Left ventricle myocardium inferior (tissue), 1 donor: ENCODE measurements at regions not wholly inside any gene's neighbourhood (a gene's known extent, or its start where the extent isn't known, plus 50 kb on each side); places are given as distances from the start of the nearest gene placed in this dataset.

ENCODE experiments used
- DNase-seq: peaks from one replicate; pipeline ENCODE4 v3.0.0-alpha.2; 2020
- H3K27ac ChIP-seq: fragments of 200-600 bp; replicated peaks from 2 replicates; pipeline ENCODE4 v1.8.0; 2021
- H3K27me3 ChIP-seq: fragments of 200-600 bp; 2 replicates; pipeline ENCODE4 v1.8.0; 2021; ENCODE audit warnings: low read depth
- H3K36me3 ChIP-seq: fragments of 200-600 bp; 2 replicates; pipeline ENCODE4 v1.8.0; 2021
- H3K4me1 ChIP-seq: fragments of 200-600 bp; 2 replicates; pipeline ENCODE4 v1.8.0; 2021
- H3K4me3 ChIP-seq: fragments of 200-600 bp; 2 replicates; pipeline ENCODE4 v1.8.0; 2021; ENCODE audit warnings: mild to moderate bottlenecking, moderate library complexity
- H3K9me3 ChIP-seq: fragments of 200-600 bp; replicated peaks from 2 replicates; pipeline ENCODE4 v1.8.0; 2021
- intact Hi-C: fragments of 100-400 bp; cut with micrococcal nuclease; formaldehyde crosslinking; loops from one replicate; pipeline ENCODE4 v1.11.0; 2022
- TF ChIP-seq, protein P1 (sequence below): fragments of 200-600 bp; IDR thresholded peaks from 2 replicates; pipeline ENCODE4 v1.8.0; 2021; ENCODE audit warnings: antibody characterized with exemption, mild to moderate bottlenecking, borderline replicate concordance
- donor health status: DM: no; HTN: yes; CAD: no; lungs with severe emphysema.

DNA sequence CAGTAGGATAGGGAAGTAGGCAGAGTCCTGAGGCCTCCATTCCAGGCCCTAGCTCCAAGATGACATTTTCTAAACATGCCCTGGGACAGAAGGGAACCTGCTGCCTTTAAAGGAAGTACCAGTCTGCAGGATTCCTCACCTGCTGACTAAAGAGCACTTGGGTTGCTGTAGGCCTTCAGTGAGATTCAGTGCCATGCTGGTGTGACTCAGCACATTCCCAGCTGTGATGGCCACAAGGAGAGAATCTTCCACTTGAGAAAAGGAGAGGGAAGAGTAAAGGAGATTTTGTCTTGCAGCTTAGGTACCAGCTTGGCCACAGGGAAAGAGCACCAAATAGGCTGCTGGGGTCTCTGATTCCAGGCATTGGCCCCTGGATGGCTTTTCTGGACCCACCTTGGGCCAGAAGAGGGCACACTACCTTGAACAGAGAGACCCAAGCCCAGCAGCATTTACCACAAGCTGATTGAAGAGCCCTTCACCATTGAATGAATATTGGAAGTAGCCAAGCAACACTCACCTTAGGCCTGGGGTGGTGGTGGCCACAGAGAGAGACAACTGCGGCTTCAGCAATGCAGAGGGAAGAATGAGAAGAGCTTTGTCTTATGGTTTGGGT is 498.3 kb downstream of the KCNH5 start:
- H3K9me3 ChIP-seq: peaks cover 27% of the 10 kb centered on the region
- H3K4me3 ChIP-seq: no peak overlapping the region
- intact Hi-C loops: no loop called here
- H3K27me3 ChIP-seq: no peaks in the 10 kb centered on the region
- no peaks in the 10 kb centered on the region for H3K36me3 ChIP-seq
- TF ChIP-seq, protein P1, sequence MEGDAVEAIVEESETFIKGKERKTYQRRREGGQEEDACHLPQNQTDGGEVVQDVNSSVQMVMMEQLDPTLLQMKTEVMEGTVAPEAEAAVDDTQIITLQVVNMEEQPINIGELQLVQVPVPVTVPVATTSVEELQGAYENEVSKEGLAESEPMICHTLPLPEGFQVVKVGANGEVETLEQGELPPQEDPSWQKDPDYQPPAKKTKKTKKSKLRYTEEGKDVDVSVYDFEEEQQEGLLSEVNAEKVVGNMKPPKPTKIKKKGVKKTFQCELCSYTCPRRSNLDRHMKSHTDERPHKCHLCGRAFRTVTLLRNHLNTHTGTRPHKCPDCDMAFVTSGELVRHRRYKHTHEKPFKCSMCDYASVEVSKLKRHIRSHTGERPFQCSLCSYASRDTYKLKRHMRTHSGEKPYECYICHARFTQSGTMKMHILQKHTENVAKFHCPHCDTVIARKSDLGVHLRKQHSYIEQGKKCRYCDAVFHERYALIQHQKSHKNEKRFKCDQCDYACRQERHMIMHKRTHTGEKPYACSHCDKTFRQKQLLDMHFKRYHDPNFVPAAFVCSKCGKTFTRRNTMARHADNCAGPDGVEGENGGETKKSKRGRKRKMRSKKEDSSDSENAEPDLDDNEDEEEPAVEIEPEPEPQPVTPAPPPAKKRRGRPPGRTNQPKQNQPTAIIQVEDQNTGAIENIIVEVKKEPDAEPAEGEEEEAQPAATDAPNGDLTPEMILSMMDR: no peak
- H3K4me1 ChIP-seq: no peaks in the 10 kb centered on the region
- H3K27ac ChIP-seq: no peak overlapping the region
- DNase-seq: no peak

DNA sequence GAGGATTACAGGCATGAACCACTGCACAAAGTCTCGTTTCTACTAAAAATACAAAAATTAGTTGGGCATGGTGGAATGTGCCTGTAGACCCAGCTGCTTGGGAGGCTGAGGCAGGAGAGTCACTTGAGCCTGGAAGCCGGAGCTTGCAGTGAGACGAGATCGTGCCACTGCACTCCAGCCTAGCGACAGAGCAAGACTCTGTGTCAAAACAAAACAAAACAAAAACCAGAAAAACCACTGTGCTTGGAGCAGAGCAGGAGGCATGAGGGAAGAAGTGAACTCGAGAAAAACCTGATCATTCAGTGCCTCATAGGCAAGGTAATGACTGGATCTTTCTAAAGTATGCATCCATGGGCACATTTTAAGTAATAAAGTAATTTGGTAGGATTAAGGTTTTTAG is 487.8 kb downstream of the KCNH5 start:
- intact Hi-C loops: no loop called here
- TF ChIP-seq, protein P1: no peak
- H3K4me1 ChIP-seq: no peaks in the 10 kb centered on the region
- H3K4me3 ChIP-seq: no peak overlapping the region
- H3K27ac ChIP-seq: no peak overlapping the region
- DNase-seq: no peak
- H3K36me3 ChIP-seq: no peaks in the 10 kb centered on the region
- peaks cover 20% of the 10 kb centered on the region for H3K9me3 ChIP-seq
- H3K27me3 ChIP-seq: no peaks in the 10 kb centered on the region

DNA sequence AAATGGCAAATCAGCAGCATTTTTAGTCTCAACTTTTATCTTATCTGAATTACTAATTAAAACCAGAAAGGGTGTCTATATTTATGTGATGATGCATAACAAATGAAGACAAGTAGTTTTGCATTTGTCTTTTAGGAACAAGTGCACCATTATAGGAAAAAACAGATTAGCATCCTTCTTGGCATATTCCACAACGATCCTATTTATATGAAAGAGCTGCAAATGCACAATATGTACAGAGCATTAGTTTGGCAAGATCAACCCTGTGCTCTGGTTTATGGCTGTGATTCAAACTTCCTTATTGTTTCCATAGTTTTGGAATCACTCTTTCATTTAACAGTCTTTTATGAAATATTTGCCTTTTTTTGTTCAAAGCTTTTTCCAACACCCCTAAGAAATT is 486.8 kb downstream of the KCNH5 start:
- H3K27me3 ChIP-seq: no peaks in the 10 kb centered on the region
- H3K9me3 ChIP-seq: peaks cover 9% of the 10 kb centered on the region
- DNase-seq: no peak
- no peak overlapping the region for H3K4me3 ChIP-seq
- H3K36me3 ChIP-seq: no peaks in the 10 kb centered on the region
- H3K27ac ChIP-seq: no peak overlapping the region
- intact Hi-C loops: no loop called here
- TF ChIP-seq, protein P1: no peak
- no peaks in the 10 kb centered on the region for H3K4me1 ChIP-seq

DNA sequence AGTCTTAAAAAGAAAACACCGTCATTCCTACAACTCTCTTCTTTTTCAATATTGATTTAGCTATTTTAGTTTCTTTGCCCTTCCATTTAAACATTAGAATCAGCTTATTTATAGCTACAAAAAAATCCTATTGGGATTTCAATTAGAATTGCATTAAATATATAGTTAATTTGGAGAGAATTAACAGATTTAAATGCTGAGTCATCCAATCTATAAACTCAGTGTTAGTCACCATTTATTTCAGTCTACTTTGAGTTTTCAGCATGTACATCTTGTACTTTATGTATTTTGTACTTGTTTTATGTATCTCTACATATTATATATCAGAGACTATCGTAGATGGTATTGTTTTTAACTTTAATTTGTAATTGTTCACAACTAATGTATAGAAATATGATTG is 460.0 kb downstream of the KCNH5 start:
- intact Hi-C loops: no loop called here
- TF ChIP-seq, protein P1: no peak
- no peak overlapping the region for H3K27ac ChIP-seq
- no peaks in the 10 kb centered on the region for H3K27me3 ChIP-seq
- no peaks in the 10 kb centered on the region for H3K4me1 ChIP-seq
- H3K36me3 ChIP-seq: no peaks in the 10 kb centered on the region
- no peak for DNase-seq
- H3K4me3 ChIP-seq: no peak overlapping the region
- peaks cover 23% of the 10 kb centered on the region for H3K9me3 ChIP-seq

DNA sequence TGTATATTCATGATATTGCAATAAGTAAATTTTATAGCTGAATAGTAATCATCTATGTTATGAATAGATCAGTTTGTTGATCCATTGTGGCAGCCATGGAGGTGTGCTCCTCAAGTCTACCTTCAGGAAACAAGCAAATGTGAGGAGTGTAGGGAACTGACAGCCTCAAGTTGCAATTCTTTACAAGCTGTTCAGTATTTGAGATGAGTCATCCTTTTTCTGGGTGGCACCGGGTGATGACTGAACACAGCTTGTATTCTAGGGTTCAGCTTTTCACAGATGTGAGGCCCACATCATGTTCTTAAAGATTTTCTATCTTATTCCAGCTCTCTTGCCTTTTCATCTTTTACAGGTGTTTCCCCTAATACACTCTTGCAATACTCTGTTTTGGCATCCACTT is 452.4 kb downstream of the KCNH5 start:
- Histone ChIP-seq H3K36me3 (no peaks in the 10 kb centered on the region), H3K4me3 (no peak overlapping the region), H3K4me1 (no peaks in the 10 kb centered on the region), H3K9me3 (peaks cover 29% of the 10 kb centered on the region), H3K27ac (no peak overlapping the region), H3K27me3 (no peaks in the 10 kb centered on the region)
- intact Hi-C loops: no loop called here
- no peak for DNase-seq
- TF ChIP-seq, protein P1: no peak
